ENCODE measurements at regions not wholly inside any gene's neighbourhood (a gene's known extent, or its start where the extent isn't known, plus 50 kb on each side); places are given as distances from the start of the nearest gene placed in this dataset.

- Histone ChIP-seq H3K9ac (ENCODE audit: low read length) (no peak overlapping the region), H3K27me3 (ENCODE audit: control insufficient read depth, insufficient read depth, low read length) (no peaks in the 10 kb centered on the region), H3K36me3 (ENCODE audit: control insufficient read depth, insufficient read depth, low read length) (no peaks in the 10 kb centered on the region), H3K4me3 (ENCODE audit: low read depth, low read length) (no peak overlapping the region), H3K4me1 (ENCODE audit: control insufficient read depth, insufficient read depth, low read length) (no peaks in the 10 kb centered on the region), H3K27ac (ENCODE audit: low read depth, low read length) (no peak overlapping the region), H3K9me3 (ENCODE audit: control insufficient read depth, insufficient read depth, low read depth, low read length) (no peaks in the 10 kb centered on the region)
Measured at GRCh38 chr10:88095778-88096431, 232.5 kb downstream of the PTEN start.

DNA sequence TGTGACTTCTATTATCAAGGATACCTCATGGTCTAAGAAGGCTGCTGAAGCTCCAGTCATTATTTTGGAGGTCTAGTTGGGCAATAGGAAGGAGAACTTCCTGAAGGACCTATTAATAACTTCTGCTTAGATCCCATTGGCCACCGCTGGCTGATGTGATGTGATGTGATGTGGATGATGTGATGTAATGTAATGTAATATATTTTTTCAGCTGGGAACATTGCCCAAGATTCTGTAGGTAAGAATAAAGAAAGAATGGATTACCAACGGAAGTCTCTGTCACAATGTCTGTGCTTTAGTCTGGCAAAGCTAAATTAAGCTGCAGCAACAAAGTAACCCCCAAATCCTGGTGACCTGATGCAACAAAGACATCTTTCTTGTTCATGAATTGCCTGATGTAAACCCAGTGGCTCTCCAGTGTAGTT lies 233.7 kb downstream of the PTEN start:
- Histone ChIP-seq H3K27ac (ENCODE audit: low read depth, low read length) (no peak overlapping the region), H3K9ac (ENCODE audit: low read length) (no peak overlapping the region), H3K36me3 (ENCODE audit: control insufficient read depth, insufficient read depth, low read length) (no peaks in the 10 kb centered on the region), H3K9me3 (ENCODE audit: control insufficient read depth, insufficient read depth, low read depth, low read length) (no peaks in the 10 kb centered on the region), H3K4me1 (ENCODE audit: control insufficient read depth, insufficient read depth, low read length) (no peaks in the 10 kb centered on the region), H3K27me3 (ENCODE audit: control insufficient read depth, insufficient read depth, low read length) (no peaks in the 10 kb centered on the region), H3K4me3 (ENCODE audit: low read depth, low read length) (no peak overlapping the region)

- no peaks in the 10 kb centered on the region for H3K9me3 ChIP-seq (ENCODE audit: control insufficient read depth, insufficient read depth, low read depth, low read length)
- no peaks in the 10 kb centered on the region for H3K27me3 ChIP-seq (ENCODE audit: control insufficient read depth, insufficient read depth, low read length)
- H3K27ac ChIP-seq (ENCODE audit: low read depth, low read length) = no peak overlapping the region
- H3K4me3 ChIP-seq (ENCODE audit: low read depth, low read length) = no peak overlapping the region
- H3K4me1 ChIP-seq (ENCODE audit: control insufficient read depth, insufficient read depth, low read length) = no peaks in the 10 kb centered on the region
- H3K9ac ChIP-seq (ENCODE audit: low read length) = no peak overlapping the region
- no peaks in the 10 kb centered on the region for H3K36me3 ChIP-seq (ENCODE audit: control insufficient read depth, insufficient read depth, low read length)
Measured at GRCh38 chr10:88097536-88097935, 234.1 kb downstream of the PTEN start.

- Histone ChIP-seq H3K4me1 (ENCODE audit: control insufficient read depth, insufficient read depth, low read length) (no peaks in the 10 kb centered on the region), H3K9me3 (ENCODE audit: control insufficient read depth, insufficient read depth, low read depth, low read length) (no peaks in the 10 kb centered on the region), H3K27me3 (ENCODE audit: control insufficient read depth, insufficient read depth, low read length) (no peaks in the 10 kb centered on the region), H3K9ac (ENCODE audit: low read length) (no peak overlapping the region), H3K36me3 (ENCODE audit: control insufficient read depth, insufficient read depth, low read length) (no peaks in the 10 kb centered on the region), H3K4me3 (ENCODE audit: low read depth, low read length) (no peak overlapping the region), H3K27ac (ENCODE audit: low read depth, low read length) (no peak overlapping the region)
Measured at GRCh38 chr10:88100281-88100680, 236.9 kb downstream of the PTEN start.

DNA sequence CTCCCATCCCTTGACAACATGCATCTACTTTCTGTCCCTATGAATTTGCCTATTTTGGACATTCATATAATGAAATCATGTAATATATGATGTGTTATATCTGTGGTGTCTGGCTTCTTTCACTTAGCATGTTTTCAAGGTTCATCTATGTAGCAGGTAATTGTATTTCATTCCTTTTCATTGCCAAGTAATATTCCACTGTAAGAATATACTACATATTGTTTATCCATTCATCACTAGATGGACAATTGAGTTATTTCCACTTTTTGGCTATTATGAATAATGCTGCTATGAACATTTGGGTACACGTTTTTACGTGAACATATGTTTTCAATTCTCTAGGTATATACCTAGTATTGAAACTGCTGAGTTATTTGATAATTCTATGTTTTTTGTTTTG lies 238.2 kb downstream of the PTEN start:
- no peak overlapping the region for H3K9ac ChIP-seq (ENCODE audit: low read length)
- no peaks in the 10 kb centered on the region for H3K9me3 ChIP-seq (ENCODE audit: control insufficient read depth, insufficient read depth, low read depth, low read length)
- H3K36me3 ChIP-seq (ENCODE audit: control insufficient read depth, insufficient read depth, low read length) = no peaks in the 10 kb centered on the region
- no peak overlapping the region for H3K4me3 ChIP-seq (ENCODE audit: low read depth, low read length)
- no peaks in the 10 kb centered on the region for H3K27me3 ChIP-seq (ENCODE audit: control insufficient read depth, insufficient read depth, low read length)
- H3K27ac ChIP-seq (ENCODE audit: low read depth, low read length) = no peak overlapping the region
- no peaks in the 10 kb centered on the region for H3K4me1 ChIP-seq (ENCODE audit: control insufficient read depth, insufficient read depth, low read length)

- Histone ChIP-seq H3K27ac (ENCODE audit: low read depth, low read length) (no peak overlapping the region), H3K9ac (ENCODE audit: low read length) (no peak overlapping the region), H3K4me1 (ENCODE audit: control insufficient read depth, insufficient read depth, low read length) (peaks cover 5% of the 10 kb centered on the region; the same call in 1 of the 2 replicates), H3K27me3 (ENCODE audit: control insufficient read depth, insufficient read depth, low read length) (no peaks in the 10 kb centered on the region), H3K36me3 (ENCODE audit: control insufficient read depth, insufficient read depth, low read length) (no peaks in the 10 kb centered on the region), H3K4me3 (ENCODE audit: low read depth, low read length) (no peak overlapping the region), H3K9me3 (ENCODE audit: control insufficient read depth, insufficient read depth, low read depth, low read length) (no peaks in the 10 kb centered on the region)
Measured at GRCh38 chr10:88103576-88103975, 240.2 kb downstream of the PTEN start.

DNA sequence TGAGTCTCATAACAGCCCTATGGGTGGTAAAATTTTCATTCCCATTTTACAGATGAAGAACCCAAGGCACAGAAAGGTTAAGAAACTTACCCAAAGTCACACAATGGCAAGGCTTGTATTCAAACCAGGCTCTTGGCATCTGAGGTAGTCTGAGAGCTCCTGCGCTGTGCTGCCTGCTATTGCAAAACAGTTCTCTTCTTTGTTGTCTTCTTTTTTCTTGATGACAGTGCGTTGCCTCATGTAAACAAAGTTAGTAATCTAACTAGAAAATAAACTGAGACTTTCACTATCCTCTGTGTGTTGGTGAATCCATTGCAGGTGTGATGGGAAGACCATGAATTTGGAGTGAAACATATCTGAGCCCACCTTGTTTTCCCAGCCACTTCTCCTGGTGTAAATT lies 240.8 kb downstream of the PTEN start:
- Histone ChIP-seq H3K9me3 (ENCODE audit: control insufficient read depth, insufficient read depth, low read depth, low read length) (no peaks in the 10 kb centered on the region), H3K27me3 (ENCODE audit: control insufficient read depth, insufficient read depth, low read length) (no peaks in the 10 kb centered on the region), H3K4me1 (ENCODE audit: control insufficient read depth, insufficient read depth, low read length) (peaks cover 5% of the 10 kb centered on the region; the same call in 1 of the 2 replicates), H3K36me3 (ENCODE audit: control insufficient read depth, insufficient read depth, low read length) (no peaks in the 10 kb centered on the region), H3K4me3 (ENCODE audit: low read depth, low read length) (no peak overlapping the region), H3K9ac (ENCODE audit: low read length) (no peak overlapping the region), H3K27ac (ENCODE audit: low read depth, low read length) (no peak overlapping the region)

GRCh38 chr10:88106366-88106765 lies 242.9 kb downstream of the PTEN start:
- Histone ChIP-seq H3K27me3 (ENCODE audit: control insufficient read depth, insufficient read depth, low read length) (no peaks in the 10 kb centered on the region), H3K9ac (ENCODE audit: low read length) (no peak overlapping the region), H3K36me3 (ENCODE audit: control insufficient read depth, insufficient read depth, low read length) (no peaks in the 10 kb centered on the region), H3K9me3 (ENCODE audit: control insufficient read depth, insufficient read depth, low read depth, low read length) (no peaks in the 10 kb centered on the region), H3K4me1 (ENCODE audit: control insufficient read depth, insufficient read depth, low read length) (peaks cover 5% of the 10 kb centered on the region; the same call in 1 of the 2 replicates), H3K27ac (ENCODE audit: low read depth, low read length) (no peak overlapping the region), H3K4me3 (ENCODE audit: low read depth, low read length) (no peak overlapping the region)

- Histone ChIP-seq H3K27ac (ENCODE audit: low read depth, low read length) (no peak overlapping the region), H3K36me3 (ENCODE audit: control insufficient read depth, insufficient read depth, low read length) (no peaks in the 10 kb centered on the region), H3K9ac (ENCODE audit: low read length) (no peak overlapping the region), H3K4me1 (ENCODE audit: control insufficient read depth, insufficient read depth, low read length) (peaks cover 5% of the 10 kb centered on the region; the same call in 1 of the 2 replicates), H3K9me3 (ENCODE audit: control insufficient read depth, insufficient read depth, low read depth, low read length) (no peaks in the 10 kb centered on the region), H3K27me3 (ENCODE audit: control insufficient read depth, insufficient read depth, low read length) (no peaks in the 10 kb centered on the region), H3K4me3 (ENCODE audit: low read depth, low read length) (no peak overlapping the region)
Measured at GRCh38 chr10:88107296-88108097, 244.1 kb downstream of the PTEN start.

- no peak overlapping the region for H3K9ac ChIP-seq (ENCODE audit: low read length)
- peaks cover 5% of the 10 kb centered on the region; the same call in 1 of the 2 replicates for H3K4me1 ChIP-seq (ENCODE audit: control insufficient read depth, insufficient read depth, low read length)
- H3K4me3 ChIP-seq (ENCODE audit: low read depth, low read length) = no peak overlapping the region
- H3K27ac ChIP-seq (ENCODE audit: low read depth, low read length) = no peak overlapping the region
- H3K27me3 ChIP-seq (ENCODE audit: control insufficient read depth, insufficient read depth, low read length) = no peaks in the 10 kb centered on the region
- H3K9me3 ChIP-seq (ENCODE audit: control insufficient read depth, insufficient read depth, low read depth, low read length) = no peaks in the 10 kb centered on the region
- no peaks in the 10 kb centered on the region for H3K36me3 ChIP-seq (ENCODE audit: control insufficient read depth, insufficient read depth, low read length)
Measured at GRCh38 chr10:88108115-88108610, 244.7 kb downstream of the PTEN start.

- no peaks in the 10 kb centered on the region for H3K27me3 ChIP-seq (ENCODE audit: control insufficient read depth, insufficient read depth, low read length)
- H3K9me3 ChIP-seq (ENCODE audit: control insufficient read depth, insufficient read depth, low read depth, low read length) = no peaks in the 10 kb centered on the region
- no peak overlapping the region for H3K9ac ChIP-seq (ENCODE audit: low read length)
- H3K36me3 ChIP-seq (ENCODE audit: control insufficient read depth, insufficient read depth, low read length) = no peaks in the 10 kb centered on the region
- no peak overlapping the region for H3K4me3 ChIP-seq (ENCODE audit: low read depth, low read length)
- no peak overlapping the region for H3K27ac ChIP-seq (ENCODE audit: low read depth, low read length)
- H3K4me1 ChIP-seq (ENCODE audit: control insufficient read depth, insufficient read depth, low read length) = peaks cover 9% of the 10 kb centered on the region; the same call in 1 of the 2 replicates
Measured at GRCh38 chr10:88110355-88110754, 246.9 kb downstream of the PTEN start.

Measured in HUES6 (cell line).